ENCODE measurements at regions not wholly inside any gene's neighbourhood (a gene's known extent, or its start where the extent isn't known, plus 50 kb on each side); places are given as distances from the start of the nearest gene placed in this dataset.
"Not testable (repeated sequence)": the region's sequence is repeated elsewhere in the genome, so short reads cannot be mapped to it uniquely, and the experiment has no call there.

GRCh38 chr14:106107703-106108102 is 581.3 kb downstream of the TMEM121 start:
- no peak for DNase-seq

DNA sequence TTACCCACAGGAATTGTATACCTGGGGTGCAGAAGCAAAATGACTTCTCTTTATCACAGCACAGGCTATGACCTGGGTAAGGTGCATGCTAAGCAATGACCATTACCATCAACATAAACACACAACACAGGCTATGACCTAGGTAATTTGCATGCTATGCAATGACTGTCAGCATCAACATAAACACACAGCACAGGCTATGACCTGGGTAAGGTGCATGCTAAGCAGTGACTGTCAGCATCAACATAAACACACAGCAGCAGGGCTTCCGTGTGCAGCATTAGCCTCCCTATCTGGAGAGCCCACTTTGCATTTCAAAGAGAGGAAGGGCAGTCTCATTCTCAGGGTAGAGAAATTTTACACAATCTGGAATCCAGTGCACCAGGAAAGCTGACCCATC is 583.0 kb downstream of the TMEM121 start:
- no peak for DNase-seq

- no peak for DNase-seq
These were observed 589.0 kb downstream of the TMEM121 start for GRCh38 chr14:106115401-106115800.

DNA sequence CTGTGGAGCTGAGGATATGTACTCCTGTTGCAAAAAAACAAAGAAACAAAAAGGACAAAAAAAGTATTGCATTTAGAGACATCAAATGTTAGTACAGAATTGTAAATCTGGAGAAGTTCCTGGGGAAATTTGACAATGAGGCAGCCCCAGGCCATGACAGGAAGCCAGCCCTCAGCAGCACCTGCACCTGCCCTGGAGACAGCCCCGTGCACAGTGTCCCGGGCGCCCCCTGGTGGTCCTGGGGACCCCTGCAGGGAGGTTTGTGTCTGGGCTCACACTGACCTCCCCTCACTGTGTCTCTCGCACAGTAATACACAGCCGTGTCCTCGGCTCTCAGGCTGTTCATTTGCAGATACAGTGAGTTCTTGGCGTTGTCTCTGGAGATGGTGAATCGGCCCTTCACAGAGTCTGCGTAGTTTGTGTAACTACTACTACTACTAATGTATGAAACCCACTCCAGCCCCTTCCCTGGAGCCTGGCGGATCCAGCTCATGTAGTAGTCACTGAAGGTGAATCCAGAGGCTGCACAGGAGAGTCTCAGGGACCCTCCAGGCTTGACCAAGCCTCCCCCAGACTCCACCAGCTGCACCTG is 590.1 kb downstream of the TMEM121 start:
- not testable (repeated sequence) for DNase-seq

DNA sequence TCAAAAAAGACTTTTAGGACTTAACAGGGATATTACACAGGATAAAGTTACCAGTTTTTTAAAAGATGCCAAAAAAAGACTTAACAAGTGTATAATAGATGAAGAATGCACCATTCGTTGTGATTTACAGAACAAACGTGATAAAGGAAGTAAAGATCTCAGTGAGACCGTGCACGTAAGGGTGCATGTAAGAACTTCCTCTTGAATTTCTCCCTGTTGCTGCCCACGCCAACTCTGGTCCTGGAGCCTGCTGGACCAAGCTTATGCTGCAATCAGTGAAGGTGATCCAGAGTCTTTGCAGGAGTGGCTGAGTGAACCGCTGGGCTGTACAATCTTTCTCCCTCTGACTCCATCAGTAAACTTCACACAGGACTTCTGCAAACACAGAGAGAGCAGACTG is 593.7 kb downstream of the TMEM121 start:
- no peak for DNase-seq

GRCh38 chr14:106129274-106129673 is 602.9 kb downstream of the TMEM121 start:
- peak; percentile 33 for DNase-seq

DNA sequence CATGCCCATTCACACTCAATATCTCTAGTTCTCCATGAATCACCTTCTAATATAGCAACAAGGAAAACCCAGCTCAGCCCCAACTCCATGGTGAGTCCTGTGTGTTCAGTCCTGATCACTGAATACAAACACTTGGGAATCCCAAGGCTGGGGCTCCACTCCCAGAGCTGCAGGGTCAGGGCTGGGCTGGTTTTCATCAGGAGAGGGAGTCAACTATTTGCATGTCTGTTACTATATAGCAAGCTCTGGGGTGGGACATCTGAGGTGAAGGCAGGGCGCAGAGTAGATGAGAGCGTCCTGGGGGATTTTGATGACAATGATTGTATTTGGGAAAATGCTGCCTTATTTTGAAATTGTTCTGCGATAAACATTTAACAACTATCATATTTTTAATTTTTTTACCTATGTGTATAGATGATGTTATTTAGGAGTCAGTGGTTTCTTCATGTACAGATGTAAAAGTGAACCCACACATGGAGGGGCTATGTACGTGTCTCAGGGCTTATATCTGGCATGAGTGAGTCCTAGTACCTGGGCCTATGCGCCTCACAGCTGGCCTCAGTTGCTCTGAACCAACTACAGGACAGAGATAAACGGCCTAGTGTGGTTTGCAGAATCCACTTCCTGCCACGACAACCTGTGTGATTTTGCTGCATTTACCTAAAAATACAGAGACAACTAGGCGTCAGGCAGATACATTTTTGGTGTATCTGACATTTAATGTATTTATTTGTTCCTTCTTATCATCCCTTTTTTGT is 603.7 kb downstream of the TMEM121 start:
- DNase-seq: not testable (repeated sequence)

- not testable (repeated sequence) for DNase-seq
These were observed 606.7 kb downstream of the TMEM121 start for GRCh38 chr14:106133126-106133525.

DNA sequence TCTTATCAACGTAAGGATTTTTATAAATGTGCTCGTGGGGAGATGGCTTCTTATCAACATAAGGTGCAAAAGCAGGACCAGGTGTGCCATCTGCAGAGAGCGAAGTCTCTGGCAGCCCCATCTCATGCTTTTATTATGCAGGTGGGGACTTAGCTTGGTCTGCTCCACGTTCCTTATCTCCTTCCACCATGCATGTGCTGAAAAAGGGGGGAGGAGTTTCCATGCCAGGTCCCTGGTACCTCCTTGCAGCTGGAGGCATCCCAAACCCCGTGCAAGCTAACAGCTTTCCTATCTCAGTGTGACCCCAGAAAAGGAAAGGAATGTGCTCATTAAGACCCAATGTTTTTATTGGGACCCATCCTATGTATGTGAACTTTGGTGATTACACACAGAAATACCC is 608.5 kb downstream of the TMEM121 start:
- DNase-seq: no peak

DNA sequence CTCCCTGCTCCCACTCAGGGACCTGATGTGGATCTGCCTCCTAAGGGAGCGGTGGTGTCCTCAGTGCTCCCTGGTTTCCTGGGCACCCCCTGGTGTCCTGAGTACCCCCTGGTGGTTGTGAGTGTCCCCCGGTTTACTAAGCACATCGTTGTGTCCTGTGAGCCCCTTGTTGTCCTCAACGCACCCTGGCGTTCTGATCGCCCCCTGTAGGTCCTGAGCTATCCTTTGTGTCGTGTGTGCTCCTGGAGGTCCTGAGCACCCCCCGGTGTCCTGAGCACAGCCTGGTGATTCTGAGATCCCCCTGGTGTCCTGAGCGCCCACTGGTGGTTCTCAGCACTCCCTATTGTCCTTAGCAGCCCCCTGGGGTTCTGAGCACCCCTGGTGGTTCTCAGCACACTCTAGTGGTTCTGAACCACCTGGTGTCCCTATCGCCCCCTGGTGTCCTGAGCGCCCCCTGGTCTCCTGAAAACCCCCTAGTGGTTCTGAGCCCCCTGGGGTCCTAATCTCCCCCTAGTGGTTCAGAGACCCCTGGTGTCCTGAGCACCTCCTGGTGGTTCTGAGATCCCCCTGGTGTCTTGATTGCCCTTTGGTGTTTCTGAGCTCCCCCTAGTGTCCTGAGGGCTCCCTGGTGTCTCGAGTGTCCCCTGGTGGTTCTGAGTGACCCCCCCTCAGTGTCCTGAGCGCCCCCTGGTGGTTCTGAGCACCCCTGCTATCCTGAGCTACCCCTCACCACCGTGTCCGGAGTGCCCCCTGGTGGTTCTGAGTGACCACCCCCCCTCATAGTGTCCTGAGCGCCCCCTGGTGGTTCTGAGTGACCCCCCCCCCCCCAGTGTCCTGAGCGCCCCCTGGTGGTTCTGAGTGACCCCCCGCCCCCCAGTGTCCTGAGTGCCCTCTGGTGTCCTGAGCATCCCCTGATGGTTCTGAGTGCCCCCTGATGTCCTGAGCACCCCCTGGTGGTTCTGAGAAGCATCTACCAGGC is 615.1 kb downstream of the TMEM121 start:
- DNase-seq: peak; percentile 41

DNA sequence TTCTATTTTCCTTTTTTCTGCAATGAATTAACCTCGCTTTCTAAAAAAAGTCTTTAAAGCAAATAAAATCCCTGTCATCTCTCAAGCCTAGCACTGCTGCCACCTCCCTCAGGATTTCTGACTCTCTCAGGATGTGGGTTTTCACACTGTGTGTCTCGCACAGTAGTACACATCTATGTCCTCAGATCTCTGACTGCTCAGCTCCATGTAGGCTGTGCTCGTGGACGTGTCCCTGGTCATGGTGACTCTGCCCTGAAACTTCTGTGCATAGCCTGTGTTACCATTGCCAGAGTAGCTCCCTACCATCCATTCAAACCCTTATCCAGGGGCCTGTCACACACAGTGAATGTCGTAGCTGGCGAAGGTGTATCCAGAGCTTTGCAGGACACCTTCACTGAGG is 619.3 kb downstream of the TMEM121 start:
- DNase-seq: not testable (repeated sequence)

- DNase-seq: peak; percentile 88
These were observed 627.1 kb downstream of the TMEM121 start for GRCh38 chr14:106153362-106153955.

- no peak for DNase-seq
These were observed 636.9 kb downstream of the TMEM121 start for GRCh38 chr14:106163316-106163715.

DNA sequence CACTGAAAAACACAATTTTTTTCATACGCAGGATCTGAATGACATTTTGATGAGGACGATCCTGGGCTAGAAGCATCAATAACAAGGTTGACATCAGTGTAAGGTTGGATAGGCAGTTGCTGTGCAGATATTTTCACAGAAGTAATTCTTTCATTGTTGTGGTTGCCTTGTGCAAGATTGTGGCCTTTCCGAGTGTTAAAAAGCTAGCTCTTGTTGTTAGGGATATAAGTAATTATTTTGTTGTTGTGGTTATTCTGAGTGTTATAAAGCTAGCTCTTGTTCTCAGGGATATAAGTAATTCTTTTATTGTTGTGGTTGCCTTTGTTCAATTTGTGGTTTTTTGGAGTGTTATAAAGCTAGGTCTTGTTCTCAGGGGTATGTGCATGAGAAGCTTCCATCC is 637.4 kb downstream of the TMEM121 start:
- not testable (repeated sequence) for DNase-seq

- no peak for DNase-seq
These were observed 639.8 kb downstream of the TMEM121 start for GRCh38 chr14:106166232-106166631.

DNA sequence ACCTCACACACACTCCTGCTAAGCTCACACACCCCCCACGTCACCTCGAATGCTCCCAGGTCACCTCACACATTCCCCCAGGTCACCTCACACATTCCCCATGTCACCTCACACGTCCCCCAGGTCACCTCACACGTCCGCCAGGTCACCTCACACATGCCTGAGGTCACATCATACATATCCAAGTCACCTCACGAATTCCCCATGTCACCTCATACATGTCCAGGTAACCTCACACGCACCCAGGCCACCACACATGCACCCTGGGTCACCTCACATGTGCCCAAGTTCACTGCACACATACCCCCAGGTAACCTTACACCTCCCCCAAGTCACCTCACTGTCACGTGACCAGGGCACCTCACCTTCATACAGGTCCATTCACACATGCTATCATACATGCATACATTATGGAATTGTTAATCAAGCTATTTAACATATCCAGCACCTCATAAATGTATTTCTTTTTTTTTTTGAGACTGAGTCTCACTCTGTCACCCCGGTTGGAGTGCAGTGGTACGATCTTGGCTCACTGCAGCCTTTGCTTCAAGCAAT is 640.3 kb downstream of the TMEM121 start:
- DNase-seq: no peak

DNA sequence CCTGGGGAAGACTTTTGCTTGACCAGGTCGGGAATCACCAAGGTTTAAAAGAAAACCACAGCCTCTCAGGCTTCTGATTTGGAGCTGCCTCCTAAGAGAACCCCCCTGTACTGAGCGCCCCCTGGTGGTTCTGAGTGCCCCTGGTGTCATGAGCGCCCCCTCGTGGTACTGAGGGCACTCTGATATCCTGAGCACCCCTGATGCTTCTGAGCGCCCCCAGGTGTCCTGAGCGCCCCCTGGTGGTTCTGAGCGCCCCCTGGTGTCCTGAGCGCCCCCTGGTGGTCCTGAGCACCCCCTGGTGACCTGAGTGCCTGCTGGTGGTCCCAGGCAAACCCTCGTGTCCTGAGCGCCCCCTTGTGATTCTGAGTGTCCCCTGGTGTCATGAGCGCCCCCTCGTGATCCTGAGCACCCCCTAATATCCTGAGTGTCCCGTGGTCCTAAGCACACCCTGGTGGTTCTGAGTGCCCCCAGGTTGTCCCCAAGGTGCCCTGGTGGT is 643.8 kb downstream of the TMEM121 start:
- peak; percentile 55 for DNase-seq

DNA sequence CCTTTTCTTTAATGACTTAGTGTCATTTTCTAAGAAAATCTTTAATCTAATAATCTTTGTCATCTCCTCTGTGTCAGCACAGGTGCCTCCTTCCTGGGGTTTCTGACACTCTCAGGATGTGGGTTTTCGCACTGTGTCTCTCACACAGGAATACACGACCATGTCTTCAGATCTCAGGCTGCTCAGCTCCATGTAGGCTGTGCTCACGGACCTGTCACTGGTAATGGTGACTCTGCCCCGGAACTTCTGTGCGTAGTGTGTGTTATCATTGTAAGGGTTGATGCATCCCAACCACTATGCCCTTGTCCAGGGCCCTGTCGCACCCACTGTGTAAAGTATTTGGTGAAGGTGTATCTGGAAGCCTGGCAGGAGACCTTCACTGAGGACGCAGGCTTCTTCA is 647.8 kb downstream of the TMEM121 start:
- DNase-seq: peak; percentile 10

DNA sequence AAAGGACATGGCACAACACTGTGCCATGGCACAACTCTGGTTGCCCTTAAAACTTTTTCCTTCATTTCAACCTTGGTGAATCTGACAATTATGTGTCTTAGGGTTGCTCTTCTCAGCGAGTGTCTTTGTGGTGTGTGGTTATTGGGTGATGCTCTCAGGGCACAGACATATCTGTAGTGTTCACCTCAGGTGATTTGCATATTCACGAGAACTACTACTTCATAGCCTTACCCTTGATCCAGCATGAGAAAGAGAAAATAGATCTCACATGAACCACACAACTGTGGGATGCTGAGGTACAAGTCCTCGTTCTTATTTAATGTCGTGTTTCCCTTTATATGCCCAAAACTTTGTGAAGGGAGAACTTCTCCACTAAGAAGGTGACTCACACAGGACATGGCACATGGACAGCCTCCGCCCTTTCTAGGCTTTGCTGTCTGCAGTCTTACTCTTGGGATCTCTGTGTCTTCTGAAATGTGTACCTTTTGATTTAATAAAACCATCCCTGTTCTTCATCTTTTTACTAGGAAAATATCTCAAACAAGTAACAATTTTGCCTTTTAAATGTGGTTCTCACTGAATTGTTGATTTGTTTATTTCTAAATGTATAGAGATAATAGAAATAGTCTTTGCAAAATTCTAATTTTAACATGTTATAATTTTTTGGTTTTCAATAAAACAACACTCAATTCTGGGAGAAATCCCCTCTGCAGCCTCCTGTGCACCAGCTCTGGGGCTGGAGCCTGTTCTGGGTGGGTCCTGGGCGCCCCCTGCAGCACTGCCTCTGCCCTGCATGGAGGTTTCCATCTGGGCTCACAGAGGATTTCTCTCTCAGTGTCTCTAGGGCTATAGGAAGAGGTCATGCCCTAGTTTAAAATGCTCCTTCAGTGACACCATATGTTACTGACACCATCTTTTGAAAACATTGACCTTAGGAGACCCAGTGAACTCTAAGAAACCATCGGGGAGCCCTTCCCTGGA is 651.2 kb downstream of the TMEM121 start:
- not testable (repeated sequence) for DNase-seq

- no peak for DNase-seq
These were observed 653.4 kb downstream of the TMEM121 start for GRCh38 chr14:106179761-106180160.

DNA sequence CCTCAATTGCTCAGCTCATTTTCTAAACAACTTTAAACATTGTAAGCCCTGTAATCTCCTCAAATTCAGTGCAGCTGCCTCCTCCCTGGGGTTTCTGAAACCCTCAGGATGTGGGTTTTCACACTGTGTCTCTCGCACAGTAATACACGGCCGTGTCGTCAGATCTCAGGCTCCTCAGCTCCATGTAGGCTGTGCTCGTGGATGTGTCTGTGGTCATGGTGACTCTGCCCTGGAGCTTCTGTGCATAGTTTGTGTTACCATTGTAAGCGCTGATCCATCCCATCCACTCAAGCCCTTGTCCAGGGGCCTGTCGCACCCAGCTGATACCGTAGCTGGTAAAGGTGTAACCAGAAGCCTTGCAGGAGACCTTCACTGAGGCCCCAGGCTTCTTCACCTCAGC is 658.4 kb downstream of the TMEM121 start:
- peak; percentile 32 for DNase-seq

Measured in effector CD8-positive, alpha-beta T cell (primary cell).